GM18951 (cell line): ENCODE measurements at regions not wholly inside any gene's neighbourhood (a gene's known extent, or its start where the extent isn't known, plus 50 kb on each side); places are given as distances from the start of the nearest gene placed in this dataset.

Experiments used
- POLR2A ChIP-seq: IDR thresholded peaks from 4 replicates; pipeline ENCODE4 v1.6.1; 2011; ENCODE audit warnings: mild to moderate bottlenecking; ENCODE audit not compliant: insufficient read length, insufficient read depth; ENCODE audit errors: extremely low read depth
- in situ Hi-C: fragments of 300-500 bp; cut with MboI; formaldehyde crosslinking; loops from one replicate; pipeline ENCODE4 v1.12.0; 2022; ENCODE audit warnings: low sequenced_read_pairs, mixed read lengths, inconsistent platforms; ENCODE audit not compliant: unreplicated experiment

GRCh38 chr12:107571492-107571891 is 114.1 kb upstream of the PWP1 start:
- no peak for TF ChIP-seq POLR2A
- in situ Hi-C loops, result no loop called here

DNA sequence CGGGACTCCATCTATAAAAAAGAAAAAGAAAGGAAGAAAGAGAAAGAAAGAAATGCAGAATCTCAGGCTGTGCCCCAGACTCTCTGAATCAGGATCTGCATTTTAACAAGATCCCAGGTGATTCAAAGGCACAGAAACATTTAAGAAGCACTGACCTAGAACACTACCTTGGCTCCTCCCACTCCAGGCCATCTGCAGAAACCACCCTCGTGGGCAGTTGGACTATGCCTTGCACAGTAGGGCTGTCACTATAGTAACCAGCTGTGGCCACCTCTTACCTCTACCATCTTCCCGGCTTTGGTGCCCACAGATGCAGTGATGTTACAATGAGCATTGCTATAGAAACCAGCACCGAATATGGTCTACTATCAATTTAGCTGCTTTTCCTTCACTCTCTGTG is 110.9 kb upstream of the PWP1 start:
- in situ Hi-C loops, result no loop called here
- no peak for TF ChIP-seq POLR2A

- TF ChIP-seq POLR2A, result no peak
- in situ Hi-C loops, result no loop called here
Measured at GRCh38 chr12:107580750-107581618, 104.6 kb upstream of the PWP1 start.

GRCh38 chr12:107581619-107582015 is 104.0 kb upstream of the PWP1 start:
- in situ Hi-C loops, result no loop called here

GRCh38 chr12:107583551-107583950 is 102.0 kb upstream of the PWP1 start:
- in situ Hi-C loops, result no loop called here
- no peak for TF ChIP-seq POLR2A

More at GRCh38 chr12:107581619-107582015, 104.0 kb upstream of the PWP1 start:
- TF ChIP-seq POLR2A, result no peak

DNA sequence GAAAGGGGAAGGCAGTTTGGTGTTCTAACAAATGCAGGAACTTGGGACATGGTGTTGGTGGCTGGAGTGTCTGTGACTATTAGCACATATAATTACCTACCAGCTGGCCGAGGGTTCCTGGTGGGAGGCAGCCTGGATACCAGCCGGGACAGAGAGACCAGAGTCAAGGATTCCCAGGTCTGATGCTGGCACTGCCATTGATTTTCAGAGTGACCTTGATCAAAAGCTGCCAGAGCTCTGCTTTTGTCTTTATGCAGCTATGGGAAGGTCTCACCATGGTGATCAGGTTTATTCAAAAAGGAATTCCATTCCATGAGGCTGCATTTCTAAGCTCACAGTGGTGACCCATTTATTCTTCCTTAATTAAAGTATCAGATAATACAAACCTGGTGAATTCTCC is 101.0 kb upstream of the PWP1 start:
- in situ Hi-C loops, result no loop called here
- no peak for TF ChIP-seq POLR2A

DNA sequence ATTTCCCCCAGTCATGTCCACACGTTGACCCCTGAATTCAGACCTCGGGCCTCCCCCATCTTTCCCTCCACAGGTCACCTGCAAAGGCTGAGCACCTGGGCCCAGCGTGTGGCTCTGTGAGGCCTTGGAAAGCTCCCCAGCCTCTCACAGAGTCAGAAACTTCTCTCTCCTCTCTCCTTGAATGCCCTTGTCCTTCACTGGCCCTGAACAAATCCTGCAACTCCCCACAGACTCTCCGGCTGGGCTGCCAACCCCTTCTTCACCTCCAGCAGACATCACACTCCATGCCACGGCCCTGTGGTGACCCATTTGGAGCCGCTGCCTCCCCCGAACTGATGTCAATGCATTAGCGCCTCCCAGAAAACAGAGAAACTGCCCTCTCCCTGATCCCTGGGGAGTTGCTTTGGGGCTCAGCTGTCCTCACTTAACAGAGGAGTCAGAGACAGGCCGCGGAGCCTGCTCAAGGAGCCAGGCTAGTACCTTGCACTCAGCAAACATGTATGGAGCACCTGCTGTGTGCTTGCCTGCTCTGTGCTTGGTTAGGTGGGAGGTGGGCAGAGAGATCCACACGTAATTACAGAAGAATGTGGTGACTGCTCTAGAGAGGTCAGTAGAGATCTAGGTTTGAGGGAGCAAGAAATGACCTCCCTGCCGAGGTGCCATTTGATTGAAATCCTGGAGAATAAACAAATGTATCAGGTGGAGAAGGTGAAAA is 99.2 kb upstream of the PWP1 start:
- no peak for TF ChIP-seq POLR2A
- in situ Hi-C loops, result no loop called here

GRCh38 chr12:107590413-107590812 is 95.2 kb upstream of the PWP1 start:
- TF ChIP-seq POLR2A, result no peak
- in situ Hi-C loops, result no loop called here

- in situ Hi-C loops, result no loop called here
- TF ChIP-seq POLR2A, result no peak
Measured at GRCh38 chr12:107590814-107591375, 94.7 kb upstream of the PWP1 start.

- TF ChIP-seq POLR2A, result no peak
- in situ Hi-C loops, result no loop called here
Measured at GRCh38 chr12:107593713-107594381, 91.8 kb upstream of the PWP1 start.

- no peak for TF ChIP-seq POLR2A
- in situ Hi-C loops, result no loop called here
Measured at GRCh38 chr12:107594995-107595394, 90.6 kb upstream of the PWP1 start.

DNA sequence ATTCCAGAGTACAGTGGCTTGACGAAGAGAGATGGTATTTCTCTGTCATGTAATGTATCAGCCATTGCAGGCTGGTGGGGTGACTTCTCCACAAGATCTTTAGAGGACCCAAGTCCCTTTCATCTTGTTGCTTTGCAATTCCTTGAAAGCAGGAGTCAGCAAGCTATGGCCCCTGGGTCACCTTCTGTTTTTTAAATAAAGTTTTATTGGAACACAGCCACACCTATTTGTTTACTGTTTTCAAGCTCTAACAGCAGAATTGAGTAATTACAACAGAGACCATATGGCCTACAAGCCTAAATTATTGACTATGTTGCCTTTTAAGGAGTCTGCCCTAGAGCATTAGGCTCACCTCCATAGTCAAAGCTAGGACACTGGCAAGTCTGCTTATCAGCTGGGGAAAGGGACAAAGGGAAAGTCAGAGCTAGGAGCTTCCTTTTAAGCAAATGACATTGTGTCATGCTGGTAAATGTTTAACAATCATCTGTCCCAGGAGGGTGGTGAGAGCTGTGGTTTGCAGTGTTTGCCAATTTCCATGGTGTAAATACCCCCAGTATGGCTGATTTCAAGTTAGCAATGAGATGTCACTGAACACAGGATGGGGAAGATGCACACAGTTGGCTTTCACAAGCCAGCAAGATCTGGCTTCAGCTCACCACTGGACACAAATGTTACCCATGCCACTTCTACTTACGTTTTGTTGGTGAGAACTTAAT is 87.7 kb upstream of the PWP1 start:
- in situ Hi-C loops, result no loop called here
- TF ChIP-seq POLR2A, result no peak
